Fibroblast of lung (primary cell): ENCODE measurements at regions not wholly inside any gene's neighbourhood (a gene's known extent, or its start where the extent isn't known, plus 50 kb on each side); places are given as distances from the start of the nearest gene placed in this dataset.
"Not testable (repeated sequence)": the region's sequence is repeated elsewhere in the genome, so short reads cannot be mapped to it uniquely, and the experiment has no call there.

Source experiments
- CTCF ChIP-seq, 2 donors: IDR thresholded peaks in 1 of 2; conservative IDR thresholded peaks in 1 of 2; 1 replicate in 1 of 2; 2 replicates in 1 of 2; pipeline ENCODE4 v1.5.1; 2011 to 2012; ENCODE audit warnings: low read length in 2 of 2, control low read depth in 1 of 2, inconsistent platforms in 1 of 2, low read depth in 1 of 2, mild to moderate bottlenecking in 1 of 2
- EZH2 ChIP-seq: IDR thresholded peaks from 2 replicates; pipeline ENCODE4 v1.5.1; 2012; ENCODE audit warnings: low read length, control low read depth, mild to moderate bottlenecking; ENCODE audit errors: missing control alignments

DNA sequence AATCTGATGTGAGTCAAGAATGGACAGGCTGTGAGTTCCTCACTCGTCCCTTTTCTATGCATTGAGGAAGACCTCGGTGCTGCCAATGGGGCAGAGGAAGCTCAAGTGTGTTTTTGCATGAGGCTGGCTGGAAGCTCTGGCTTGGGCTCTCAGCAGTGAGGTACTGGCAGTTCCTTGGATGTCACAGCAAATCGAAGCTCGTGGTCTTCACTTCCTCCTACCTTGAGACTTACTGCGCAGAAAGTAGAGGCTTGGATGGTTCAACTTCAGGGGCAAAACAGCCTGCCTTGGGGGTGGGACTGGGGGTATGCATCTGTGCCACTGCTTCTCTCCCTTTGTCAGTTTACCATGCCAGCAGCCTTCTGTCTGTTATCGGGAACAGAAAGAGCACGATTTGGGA lies 229.8 kb upstream of the PLGLB2 start:
- TF ChIP-seq CTCF (conservative IDR thresholded peaks at IDR 0.05 in 1 of 2, IDR thresholded peaks at IDR 0.05 in 1 of 2; ENCODE audit: low read depth in 1 of 2, low read length in 2 of 2); EZH2: not testable (repeated sequence)
